H9 (cell line): ENCODE measurements at regions not wholly inside any gene's neighbourhood (a gene's known extent, or its start where the extent isn't known, plus 50 kb on each side); places are given as distances from the start of the nearest gene placed in this dataset.

Experiments used
- DNase-seq: peaks from one replicate; pipeline ENCODE4 v3.0.0-alpha.2; 2017
- H2AFZ ChIP-seq: one replicate; pipeline ENCODE4 v1.6.1; 2013; ENCODE audit warnings: mild to moderate bottlenecking, low read length, control low read depth, moderate library complexity
- H2AK5ac ChIP-seq: 2 replicates; pipeline ENCODE4 v1.6.1; 2013; ENCODE audit warnings: low read length, control low read depth, mixed read lengths; ENCODE audit not compliant: insufficient read length
- H2BK120ac ChIP-seq: one replicate; pipeline ENCODE4 v1.6.1; 2013; ENCODE audit warnings: low read depth, mild to moderate bottlenecking, low read length, control low read depth, inconsistent platforms; ENCODE audit not compliant: poor library complexity, severe bottlenecking
- H2BK12ac ChIP-seq: 2 replicates; pipeline ENCODE4 v1.6.1; 2013; ENCODE audit warnings: low read length, control low read depth, mixed read lengths, low read depth; ENCODE audit not compliant: insufficient read length
- H2BK15ac ChIP-seq: 2 replicates; pipeline ENCODE4 v1.6.1; 2013; ENCODE audit warnings: low read depth, low read length, control low read depth
- H2BK20ac ChIP-seq: one replicate; pipeline ENCODE4 v1.6.1; 2013; ENCODE audit warnings: low read depth, mild to moderate bottlenecking, low read length, control low read depth, inconsistent platforms; ENCODE audit not compliant: poor library complexity, severe bottlenecking
- H2BK5ac ChIP-seq: 2 replicates; pipeline ENCODE4 v1.6.1; 2013; ENCODE audit warnings: low read length, control low read depth, mixed read lengths; ENCODE audit not compliant: insufficient read length
- H3K14ac ChIP-seq: 2 replicates; pipeline ENCODE4 v1.6.1; 2013; ENCODE audit warnings: low read length, control low read depth; ENCODE audit not compliant: insufficient read depth
- H3K18ac ChIP-seq: 2 replicates; pipeline ENCODE4 v1.6.1; 2013; ENCODE audit warnings: low read depth, mild to moderate bottlenecking, mixed read lengths, low read length, control low read depth; ENCODE audit not compliant: insufficient read length
- H3K23ac ChIP-seq: 2 replicates; pipeline ENCODE4 v1.6.1; 2013; ENCODE audit warnings: low read length, control low read depth, mixed read lengths, low read depth; ENCODE audit not compliant: insufficient read length
- H3K23me2 ChIP-seq: 2 replicates; pipeline ENCODE4 v1.6.1; 2013; ENCODE audit warnings: low read depth, mild to moderate bottlenecking, mixed read lengths, low read length, control low read depth; ENCODE audit not compliant: insufficient read length, poor library complexity, severe bottlenecking
- H3K27ac ChIP-seq: 2 replicates; pipeline ENCODE4 v1.5.1; 2013; ENCODE audit warnings: low read length, control low read depth, mixed read lengths, low read depth; ENCODE audit not compliant: insufficient read length
- H3K27me3 ChIP-seq: 2 replicates; pipeline ENCODE4 v1.6.1; 2013; ENCODE audit warnings: low read length, control low read depth, inconsistent platforms; ENCODE audit not compliant: insufficient read depth
- H3K4ac ChIP-seq: 2 replicates; pipeline ENCODE4 v1.6.1; 2013; ENCODE audit warnings: low read depth, mild to moderate bottlenecking, control low read depth, inconsistent platforms, low read length, moderate library complexity
- H3K4me1 ChIP-seq: 2 replicates; pipeline ENCODE4 v1.6.1; 2013; ENCODE audit warnings: low read length, control low read depth, inconsistent platforms; ENCODE audit not compliant: insufficient read depth
- H3K4me2 ChIP-seq: 2 replicates; pipeline ENCODE4 v1.6.1; 2013; ENCODE audit warnings: low read length, control low read depth, mixed read lengths; ENCODE audit not compliant: insufficient read length, insufficient read depth
- H3K56ac ChIP-seq: 2 replicates; pipeline ENCODE4 v1.6.1; 2013; ENCODE audit warnings: low read depth, mild to moderate bottlenecking, mixed read lengths, low read length, control low read depth; ENCODE audit not compliant: insufficient read length
- H3K79me1 ChIP-seq: 2 replicates; pipeline ENCODE4 v1.6.1; 2013; ENCODE audit warnings: low read depth, mild to moderate bottlenecking, moderate library complexity, low read length, control low read depth, inconsistent platforms; ENCODE audit not compliant: insufficient read depth, poor library complexity, severe bottlenecking
- H3K79me2 ChIP-seq: 2 replicates; pipeline ENCODE4 v1.6.1; 2013; ENCODE audit warnings: low read length, control low read depth, inconsistent platforms; ENCODE audit not compliant: insufficient read depth
- H3K9ac ChIP-seq: 2 replicates; pipeline ENCODE4 v1.6.1; 2013; ENCODE audit warnings: low read length, control low read depth, mixed read lengths; ENCODE audit not compliant: insufficient read length; ENCODE audit errors: extremely low read depth
- H3K9me3 ChIP-seq: one replicate; pipeline ENCODE4 v1.6.1; 2013; ENCODE audit warnings: low read depth, low read length, inconsistent platforms; ENCODE audit not compliant: control insufficient read depth
- H3T11ph ChIP-seq: one replicate; pipeline ENCODE4 v1.6.1; 2013; ENCODE audit warnings: mild to moderate bottlenecking, low read length, control low read depth, inconsistent platforms
- H4K20me1 ChIP-seq: one replicate; pipeline ENCODE4 v1.6.1; 2013; ENCODE audit not compliant: control insufficient read depth, insufficient read length, insufficient read depth
- H4K5ac ChIP-seq: 2 replicates; pipeline ENCODE4 v1.6.1; 2013; ENCODE audit warnings: low read depth, mild to moderate bottlenecking, mixed read lengths, low read length, control low read depth; ENCODE audit not compliant: insufficient read length
- H4K8ac ChIP-seq: replicated peaks from 2 replicates; pipeline ENCODE4 v1.6.1; 2013; ENCODE audit warnings: low read length, control low read depth, mixed read lengths, low read depth; ENCODE audit not compliant: insufficient read length
- H4K91ac ChIP-seq: 2 replicates; pipeline ENCODE4 v1.6.1; 2013; ENCODE audit warnings: low read depth, mild to moderate bottlenecking, moderate library complexity, mixed read lengths, low read length, control low read depth; ENCODE audit not compliant: insufficient read length
- H3K27ac Mint-ChIP-seq, 3 experiments: 2 replicates in 2 of 3; 3 replicates in 1 of 3; pipeline ENCODE4 v1.8.0; 2020 to 2021; ENCODE audit warnings: mixed read lengths in 3 of 3, mild to moderate bottlenecking in 1 of 3, moderate library complexity in 1 of 3
- H3K27me3 Mint-ChIP-seq: 2 replicates; pipeline ENCODE4 v1.8.0; 2021; ENCODE audit warnings: low read depth, mild to moderate bottlenecking, moderate library complexity, mixed read lengths
- H3K36me3 Mint-ChIP-seq, 3 experiments: 2 replicates in 2 of 3; 3 replicates in 1 of 3; pipeline ENCODE4 v1.8.0; 2020 to 2021; ENCODE audit warnings: low read depth in 3 of 3, mixed read lengths in 3 of 3; ENCODE audit not compliant: insufficient read depth in 1 of 3
- H3K4me1 Mint-ChIP-seq, 2 experiments: 2 replicates each; pipeline ENCODE4 v1.8.0; 2020; ENCODE audit warnings: mixed read lengths in 2 of 2
- H3K4me3 Mint-ChIP-seq, 2 experiments: 2 replicates in 1 of 2; 3 replicates in 1 of 2; pipeline ENCODE4 v1.8.0; 2020 to 2021; ENCODE audit warnings: mild to moderate bottlenecking in 2 of 2, mixed read lengths in 2 of 2, moderate library complexity in 1 of 2
- H3K9me3 Mint-ChIP-seq, 2 experiments: 2 replicates in 1 of 2; 3 replicates in 1 of 2; pipeline ENCODE4 v1.8.0; 2020; ENCODE audit warnings: mild to moderate bottlenecking in 2 of 2, mixed read lengths in 2 of 2, moderate library complexity in 1 of 2
- CTCF ChIP-seq: fragments of 200-600 bp; sonication (generic); conservative IDR thresholded peaks from 3 replicates; pipeline ENCODE4 v1.8.0; 2021; ENCODE audit warnings: antibody characterized with exemption, mild to moderate bottlenecking
- WGBS: extraction: QIAGEN DNeasy Blood & Tissue Kit; methylation state at CpG from one replicate; pipeline ENCODE4 v1.1.7; 2013; ENCODE audit warnings: missing lambda C conversion rate, low lambda C conversion rate, mixed read lengths; ENCODE audit not compliant: insufficient read length; ENCODE audit errors: extremely low coverage; 5-methylcytosine and 5-hydroxymethylcytosine counted together

GRCh38 chr1:195185321-195185720 is 1422.9 kb downstream of the KCNT2 start:
- Mint-ChIP-seq H3K4me1 (no peaks in the 10 kb centered on the region), H3K36me3 (no peaks in the 10 kb centered on the region), H3K4me3 (no peak overlapping the region), H3K9me3 (no peaks in the 10 kb centered on the region), H3K27ac (no peak overlapping the region), H3K27me3 (no peaks in the 10 kb centered on the region)
- H3K9me3 ChIP-seq: no peaks in the 10 kb centered on the region
- no peak for TF ChIP-seq CTCF
- H3K23ac ChIP-seq: no peak overlapping the region
- no peak overlapping the region for H2BK15ac ChIP-seq
- H4K8ac ChIP-seq: no peak overlapping the region
- no peak overlapping the region for H3K4ac ChIP-seq
- no peak overlapping the region for H3T11ph ChIP-seq
- H2AFZ ChIP-seq: no peak overlapping the region
- no peaks in the 10 kb centered on the region for H3K79me1 ChIP-seq
- no peak overlapping the region for H3K18ac ChIP-seq
- no peak overlapping the region for H3K9ac ChIP-seq
- H3K14ac ChIP-seq: no peak overlapping the region
- H4K5ac ChIP-seq: no peak overlapping the region
- no peak overlapping the region for H2BK5ac ChIP-seq
- no CpG with 5 or more reads among the region's 4 CpGs for WGBS
- DNase-seq: no peak
- no peak overlapping the region for H2BK12ac ChIP-seq
- no peaks in the 10 kb centered on the region for H4K20me1 ChIP-seq
- no peaks in the 10 kb centered on the region for H3K4me1 ChIP-seq
- H4K91ac ChIP-seq: no peak overlapping the region
- no peak overlapping the region for H3K27ac ChIP-seq
- no peak overlapping the region for H2BK20ac ChIP-seq
- H2BK120ac ChIP-seq: no peak overlapping the region
- no peak overlapping the region for H2AK5ac ChIP-seq
- no peaks in the 10 kb centered on the region for H3K23me2 ChIP-seq
- H3K27me3 ChIP-seq: no peaks in the 10 kb centered on the region
- H3K56ac ChIP-seq: no peak overlapping the region
- no peaks in the 10 kb centered on the region for H3K79me2 ChIP-seq
- H3K4me2 ChIP-seq: no peak overlapping the region
